ENCODE measurements at regions not wholly inside any gene's neighbourhood (a gene's known extent, or its start where the extent isn't known, plus 50 kb on each side); places are given as distances from the start of the nearest gene placed in this dataset.

DNA sequence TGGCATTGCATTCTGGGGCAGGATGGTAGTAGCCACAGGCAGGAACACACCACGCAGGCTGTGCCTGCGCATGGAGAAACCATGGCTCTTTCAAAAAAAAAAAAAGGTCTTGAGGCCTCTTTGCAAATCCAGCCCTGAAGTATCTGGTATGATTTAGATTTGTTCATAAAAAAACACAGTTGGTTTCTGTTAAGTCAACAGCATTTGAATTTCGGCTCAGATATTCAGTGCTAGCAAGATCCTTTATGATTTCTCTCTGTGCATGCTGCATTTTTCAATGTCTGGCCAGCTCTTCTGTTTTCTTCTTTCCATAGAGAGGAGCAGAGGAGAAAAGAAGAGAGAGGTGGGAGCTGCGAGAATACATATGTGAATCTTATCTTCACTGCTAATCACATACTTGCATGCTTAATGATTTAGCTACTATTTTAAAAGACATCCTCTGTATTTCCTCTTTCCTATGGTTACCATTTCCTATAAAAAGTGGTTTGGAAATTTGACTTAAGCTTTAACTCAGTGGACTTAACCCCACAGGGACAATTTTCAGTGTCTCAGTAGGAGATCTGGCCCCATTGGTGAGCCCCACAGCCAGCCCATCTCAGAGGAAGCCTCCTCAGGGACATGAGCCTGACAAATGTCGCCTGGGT, 214.3 kb upstream of the APCDD1 start:
- TF ChIP-seq CTCF (IDR thresholded peaks at IDR 0.05; ENCODE audit: low read length): no peak
- TF ChIP-seq EZH2 (optimal IDR thresholded peaks at IDR 0.05; ENCODE audit: low read depth, low read length): no peak

All from MM.1S (cell line).